ENCODE measurements at regions not wholly inside any gene's neighbourhood (a gene's known extent, or its start where the extent isn't known, plus 50 kb on each side); places are given as distances from the start of the nearest gene placed in this dataset.
A peak's percentile ranks its signal among the peaks of the same experiment; 100 is the strongest.

DNA sequence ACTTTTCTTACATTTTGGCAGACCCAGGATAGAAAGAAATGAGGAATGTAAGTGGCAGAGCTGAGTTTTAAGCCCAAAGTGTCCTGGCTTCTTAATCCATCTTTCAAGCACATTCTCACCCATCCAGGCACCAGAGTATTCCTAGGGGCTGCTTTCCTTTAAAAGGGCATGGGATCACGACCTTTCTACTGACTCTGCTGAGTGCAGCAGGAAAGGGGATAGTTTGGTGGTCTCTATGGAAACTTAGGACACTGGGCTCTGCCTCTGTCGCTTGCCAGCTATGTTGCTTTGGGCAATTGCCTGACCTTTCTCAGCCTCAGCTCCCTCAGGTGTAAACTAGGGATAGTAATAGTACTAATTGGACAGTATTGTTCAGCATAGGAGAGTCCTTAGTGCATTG lies 458.4 kb downstream of the PDCD6IP start:
- CTCF ChIA-PET, result interaction anchor here (0.6 to 7.5 kb wide), 5 partner anchors 9 to 1610 kb away, joined by 3 to 135 read pairs (median 3); no protein-coding TSS in a partner anchor
- no peaks in the 10 kb centered on the region for H3K36me3 Mint-ChIP-seq (ENCODE audit: insufficient read depth, unreplicated experiment)
- no peaks in the 10 kb centered on the region for H3K9me3 Mint-ChIP-seq (ENCODE audit: unreplicated experiment)
- BruUV-seq (replicated peaks), result no TSS peak
- intact Hi-C loops (cut with micrococcal nuclease), result no loop called here
- POLR2A ChIA-PET, result no interaction called here
- no peak overlapping the region for H3K27ac Mint-ChIP-seq (ENCODE audit: low read depth, unreplicated experiment)
- peaks cover 27% of the 10 kb centered on the region for H3K27me3 Mint-ChIP-seq (ENCODE audit: insufficient read depth, unreplicated experiment)
- H3K4me3 Mint-ChIP-seq (ENCODE audit: unreplicated experiment), result no peak overlapping the region
- H3K4me1 Mint-ChIP-seq (ENCODE audit: insufficient read depth, unreplicated experiment), result peaks cover 6% of the 10 kb centered on the region
- TF ChIP-seq, protein P1, sequence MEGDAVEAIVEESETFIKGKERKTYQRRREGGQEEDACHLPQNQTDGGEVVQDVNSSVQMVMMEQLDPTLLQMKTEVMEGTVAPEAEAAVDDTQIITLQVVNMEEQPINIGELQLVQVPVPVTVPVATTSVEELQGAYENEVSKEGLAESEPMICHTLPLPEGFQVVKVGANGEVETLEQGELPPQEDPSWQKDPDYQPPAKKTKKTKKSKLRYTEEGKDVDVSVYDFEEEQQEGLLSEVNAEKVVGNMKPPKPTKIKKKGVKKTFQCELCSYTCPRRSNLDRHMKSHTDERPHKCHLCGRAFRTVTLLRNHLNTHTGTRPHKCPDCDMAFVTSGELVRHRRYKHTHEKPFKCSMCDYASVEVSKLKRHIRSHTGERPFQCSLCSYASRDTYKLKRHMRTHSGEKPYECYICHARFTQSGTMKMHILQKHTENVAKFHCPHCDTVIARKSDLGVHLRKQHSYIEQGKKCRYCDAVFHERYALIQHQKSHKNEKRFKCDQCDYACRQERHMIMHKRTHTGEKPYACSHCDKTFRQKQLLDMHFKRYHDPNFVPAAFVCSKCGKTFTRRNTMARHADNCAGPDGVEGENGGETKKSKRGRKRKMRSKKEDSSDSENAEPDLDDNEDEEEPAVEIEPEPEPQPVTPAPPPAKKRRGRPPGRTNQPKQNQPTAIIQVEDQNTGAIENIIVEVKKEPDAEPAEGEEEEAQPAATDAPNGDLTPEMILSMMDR (IDR thresholded peaks at IDR 0.05; ENCODE audit: unreplicated experiment), result no peak
- no peak for DNase-seq (ENCODE audit: unreplicated experiment)

- ChIA-PET POLR2A (no interaction called here), CTCF (interaction anchor here (0.6 to 7.5 kb wide), 10 partner anchors 10 to 427 kb away, joined by 3 to 135 read pairs (median 3); no protein-coding TSS in a partner anchor)
- no peak overlapping the region for H3K4me3 Mint-ChIP-seq (ENCODE audit: unreplicated experiment)
- no peak overlapping the region for H3K27ac Mint-ChIP-seq (ENCODE audit: low read depth, unreplicated experiment)
- no peaks in the 10 kb centered on the region for H3K36me3 Mint-ChIP-seq (ENCODE audit: insufficient read depth, unreplicated experiment)
- intact Hi-C loops (cut with micrococcal nuclease), result no loop called here
- DNase-seq (ENCODE audit: unreplicated experiment), result no peak
- BruUV-seq (replicated peaks), result no TSS peak
- TF ChIP-seq, protein P1 (IDR thresholded peaks at IDR 0.05; ENCODE audit: unreplicated experiment), result no peak
- no peaks in the 10 kb centered on the region for H3K9me3 Mint-ChIP-seq (ENCODE audit: unreplicated experiment)
- H3K4me1 Mint-ChIP-seq (ENCODE audit: insufficient read depth, unreplicated experiment), result peaks cover 6% of the 10 kb centered on the region
- peaks cover 27% of the 10 kb centered on the region for H3K27me3 Mint-ChIP-seq (ENCODE audit: insufficient read depth, unreplicated experiment)
These were observed 460.0 kb downstream of the PDCD6IP start for GRCh38 chr3:34258271-34258998.

DNA sequence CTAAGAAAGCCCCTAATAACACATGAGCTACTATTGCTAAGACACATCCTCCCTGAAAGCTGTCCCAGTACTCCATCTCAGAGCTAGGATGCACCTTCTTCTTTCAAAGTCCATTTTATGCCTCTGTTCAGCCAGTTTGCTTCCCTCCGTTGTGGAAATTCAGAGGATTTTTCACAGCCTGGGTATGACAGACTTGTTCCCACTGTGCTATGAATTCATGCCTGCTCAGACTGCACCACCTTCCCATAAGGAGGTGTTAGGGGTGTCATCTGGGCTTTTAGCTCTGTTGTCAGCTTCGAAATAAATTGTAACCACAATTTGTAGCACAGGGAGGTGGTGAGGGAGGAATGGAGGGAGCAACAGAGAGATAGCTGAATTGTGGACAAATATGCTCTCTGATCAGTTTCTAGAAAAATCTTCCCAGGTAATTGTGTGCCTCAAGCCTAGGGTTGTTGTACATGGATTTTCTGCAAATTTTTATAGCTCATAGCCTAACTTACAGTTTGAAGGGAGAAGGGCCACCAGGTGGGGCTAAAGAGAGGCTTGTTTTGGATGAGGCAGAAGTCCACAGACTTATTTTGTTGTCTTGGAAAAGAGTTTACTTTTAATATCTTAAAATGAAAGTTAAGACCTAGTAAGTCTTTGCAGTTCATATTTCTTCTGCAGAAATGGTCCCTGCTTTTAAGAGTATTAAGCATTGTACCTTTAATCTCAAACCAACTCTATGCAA lies 462.0 kb downstream of the PDCD6IP start:
- Mint-ChIP-seq H3K4me1 (ENCODE audit: insufficient read depth, unreplicated experiment) (peaks cover 6% of the 10 kb centered on the region), H3K4me3 (ENCODE audit: unreplicated experiment) (no peak overlapping the region), H3K9me3 (ENCODE audit: unreplicated experiment) (no peaks in the 10 kb centered on the region), H3K27ac (ENCODE audit: low read depth, unreplicated experiment) (no peak overlapping the region), H3K27me3 (ENCODE audit: insufficient read depth, unreplicated experiment) (peaks cover 29% of the 10 kb centered on the region), H3K36me3 (ENCODE audit: insufficient read depth, unreplicated experiment) (no peaks in the 10 kb centered on the region)
- peak; percentile 61 for DNase-seq (ENCODE audit: unreplicated experiment)
- CTCF ChIA-PET, result interaction anchor here (0.6 to 7.5 kb wide), 55 partner anchors 9 to 1648 kb away, joined by 3 to 135 read pairs (median 4); no protein-coding TSS in a partner anchor
- no TSS peak for BruUV-seq (replicated peaks)
- intact Hi-C loops (cut with micrococcal nuclease), result loop anchor here (1.0 kb wide), 4 partner anchors 280 to 1648 kb away; no protein-coding TSS in a partner anchor
- TF ChIP-seq, protein P1 (IDR thresholded peaks at IDR 0.05; ENCODE audit: unreplicated experiment), result peak; percentile 45
- POLR2A ChIA-PET, result interaction anchor here (0.6 to 1.2 kb wide), 3 partner anchors 423 to 1398 kb away, joined by 3 to 4 read pairs (median 4); no protein-coding TSS in a partner anchor

DNA sequence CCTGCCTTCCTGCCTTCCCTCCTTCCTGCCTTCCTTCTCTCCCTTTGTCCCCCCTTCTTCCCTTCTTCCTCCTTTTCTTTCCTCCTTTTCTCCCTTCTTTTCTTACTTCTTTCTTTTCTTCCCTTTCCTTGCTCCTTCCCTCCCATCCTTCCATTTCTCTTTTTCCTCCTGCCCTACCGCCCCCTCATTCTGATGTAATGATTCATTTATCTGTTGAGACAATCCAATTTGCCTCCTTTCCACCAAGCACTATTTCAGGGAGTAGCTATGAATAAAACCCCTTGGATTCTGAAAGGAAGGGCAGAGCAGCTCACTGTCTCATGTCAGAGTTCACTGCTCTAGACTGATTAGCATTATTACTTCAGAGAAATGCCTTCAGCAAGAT lies 462.6 kb downstream of the PDCD6IP start:
- no peak overlapping the region for H3K27ac Mint-ChIP-seq (ENCODE audit: low read depth, unreplicated experiment)
- no peaks in the 10 kb centered on the region for H3K36me3 Mint-ChIP-seq (ENCODE audit: insufficient read depth, unreplicated experiment)
- H3K27me3 Mint-ChIP-seq (ENCODE audit: insufficient read depth, unreplicated experiment), result peaks cover 29% of the 10 kb centered on the region
- POLR2A ChIA-PET, result interaction anchor here (0.6 to 1.2 kb wide), 3 partner anchors 423 to 1398 kb away, joined by 3 to 4 read pairs (median 4); no protein-coding TSS in a partner anchor
- H3K4me3 Mint-ChIP-seq (ENCODE audit: unreplicated experiment), result no peak overlapping the region
- no TSS peak for BruUV-seq (replicated peaks)
- H3K9me3 Mint-ChIP-seq (ENCODE audit: unreplicated experiment), result no peaks in the 10 kb centered on the region
- peaks cover 6% of the 10 kb centered on the region for H3K4me1 Mint-ChIP-seq (ENCODE audit: insufficient read depth, unreplicated experiment)
- CTCF ChIA-PET, result interaction anchor here (0.6 to 7.5 kb wide), 39 partner anchors 9 to 1902 kb away, joined by 3 to 135 read pairs (median 4); no protein-coding TSS in a partner anchor
- TF ChIP-seq, protein P1 (IDR thresholded peaks at IDR 0.05; ENCODE audit: unreplicated experiment), result no peak
- intact Hi-C loops (cut with micrococcal nuclease), result no loop called here
- peak; percentile 3 for DNase-seq (ENCODE audit: unreplicated experiment)
